ENCODE measurements at regions not wholly inside any gene's neighbourhood (a gene's known extent, or its start where the extent isn't known, plus 50 kb on each side); places are given as distances from the start of the nearest gene placed in this dataset.

DNA sequence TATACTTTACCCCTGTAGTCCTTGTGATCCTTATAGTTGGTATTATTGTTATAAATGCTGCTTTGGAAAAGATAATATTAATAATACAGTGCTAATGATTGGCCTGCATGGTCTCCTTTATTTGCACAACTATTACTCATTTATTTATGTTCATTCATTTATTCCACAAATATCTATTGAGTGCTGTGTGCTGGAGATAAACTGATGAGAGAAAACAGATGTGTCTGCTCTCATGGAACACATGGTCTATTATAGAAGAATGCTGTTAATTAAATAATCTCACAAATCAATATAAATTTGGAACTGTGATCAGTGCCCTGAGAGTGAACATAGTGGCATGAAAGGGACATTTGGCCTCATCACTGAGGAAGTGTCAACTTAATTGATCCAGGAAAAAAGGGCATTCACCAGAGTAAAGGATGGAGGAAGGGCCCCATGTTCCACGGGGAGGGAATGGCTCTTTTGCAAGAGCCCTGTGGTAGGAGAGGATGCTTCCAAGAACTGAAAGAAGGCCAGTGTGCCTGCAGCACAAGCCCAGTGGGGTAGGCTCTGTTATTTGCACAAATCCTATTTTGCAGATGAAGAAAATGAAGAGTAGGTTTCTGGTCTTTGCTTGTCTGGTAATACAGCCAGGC, 91.5 kb upstream of the STK39 start:
- DNase-seq: no peak

DNA sequence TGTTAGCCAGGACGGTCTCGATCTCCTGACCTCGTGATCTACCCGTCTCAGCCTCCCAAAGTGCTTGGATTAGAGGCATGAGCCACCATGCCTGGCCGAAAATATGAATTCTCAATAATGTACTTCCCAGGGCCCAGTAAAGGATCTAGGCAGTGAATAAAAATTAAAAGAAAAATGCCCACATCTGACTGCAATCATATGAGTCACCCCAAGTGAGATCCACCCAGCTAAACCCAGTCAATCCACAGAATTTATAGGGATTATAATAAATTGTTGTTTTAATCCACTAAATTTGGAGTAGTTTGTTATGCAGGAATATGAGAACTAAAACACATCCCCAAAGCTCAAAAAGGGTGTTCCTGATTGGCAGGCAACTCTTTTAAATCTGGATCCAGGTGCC, 93.5 kb upstream of the STK39 start:
- DNase-seq: no peak

DNA sequence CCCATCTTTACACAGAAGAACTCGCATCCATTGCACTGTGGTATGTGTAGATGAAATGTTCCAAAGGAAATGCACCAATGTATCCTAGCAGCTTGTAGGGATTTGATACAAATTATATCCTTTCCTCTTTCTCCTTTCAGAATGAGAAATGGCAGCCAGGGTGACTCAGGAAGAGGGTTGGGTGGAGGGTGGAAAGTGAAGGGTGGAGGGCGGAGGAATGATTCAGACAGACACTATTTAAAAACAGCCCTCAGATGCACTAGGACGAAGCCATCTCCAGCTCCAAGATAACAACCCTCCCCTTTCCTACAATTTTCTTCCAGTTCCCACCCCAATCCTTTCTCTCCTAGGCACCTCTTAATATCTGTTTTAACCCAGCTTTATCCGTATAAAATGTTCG, 96.2 kb upstream of the STK39 start:
- DNase-seq: no peak

GRCh38 chr2:168344706-168345105, 97.3 kb upstream of the STK39 start:
- no peak for DNase-seq

DNA sequence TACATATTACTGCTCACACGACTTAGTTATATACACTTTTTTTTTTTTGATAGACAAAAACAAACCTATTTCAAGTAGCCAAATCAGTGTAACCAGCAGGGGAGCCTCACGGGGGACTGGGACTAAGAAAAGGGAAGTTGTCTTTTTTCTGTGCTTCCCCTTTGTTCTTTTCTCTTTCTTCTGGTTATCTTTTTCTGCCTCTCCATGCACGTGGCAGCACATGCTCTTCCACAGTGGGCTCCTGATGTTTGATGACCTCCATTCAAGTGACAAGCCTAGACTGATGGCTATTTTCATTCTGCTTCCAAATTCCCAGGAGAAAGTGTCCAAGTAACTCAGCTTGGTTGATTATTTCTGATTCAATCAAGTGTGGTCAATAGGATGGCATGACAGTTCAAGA, 98.2 kb upstream of the STK39 start:
- no peak for DNase-seq

GRCh38 chr2:168346725-168347477, 99.5 kb upstream of the STK39 start:
- DNase-seq: peak; percentile 78

DNA sequence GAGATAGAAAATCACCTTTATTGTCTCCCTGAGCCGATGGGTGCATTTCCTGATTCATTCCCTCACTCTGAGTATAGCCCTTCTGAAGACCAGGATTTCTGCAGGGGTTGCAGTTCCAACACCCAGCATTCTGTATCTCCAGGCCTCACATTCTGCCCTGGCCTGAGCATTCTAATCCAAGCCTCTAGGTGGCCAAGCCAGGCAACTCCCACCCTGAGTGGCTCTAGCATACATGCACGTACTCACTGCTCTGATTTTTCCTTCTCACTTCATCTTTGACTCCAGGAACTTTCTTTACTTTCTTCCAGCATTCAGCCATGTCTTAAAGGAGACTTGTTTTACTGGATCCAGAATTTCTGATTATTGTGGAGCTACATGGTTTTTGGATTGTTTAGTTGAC, 100.7 kb upstream of the STK39 start:
- DNase-seq: no peak

DNA sequence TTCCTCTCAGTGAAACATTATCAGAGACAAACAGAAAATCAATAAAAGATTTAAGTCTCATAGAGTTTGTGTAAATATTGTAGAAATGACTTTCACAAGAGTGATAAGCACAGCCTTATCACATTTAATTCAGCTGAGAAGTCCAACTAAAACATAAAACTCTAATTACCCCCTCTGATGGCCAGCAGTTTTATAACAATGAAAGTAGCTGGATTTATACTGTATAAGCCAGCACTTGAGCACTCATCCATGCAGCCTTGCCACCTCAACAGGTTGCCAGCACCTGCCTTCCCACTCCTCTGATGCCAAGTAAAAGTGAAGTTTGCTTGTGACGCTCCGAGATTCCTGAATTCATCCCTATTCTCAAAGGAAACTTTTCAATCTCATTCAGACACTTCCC, 103.0 kb upstream of the STK39 start:
- no peak for DNase-seq

GRCh38 chr2:168353251-168353650, 102.8 kb upstream of the CERS6 start:
- DNase-seq: no peak

- no peak for DNase-seq
These were observed 101.6 kb upstream of the CERS6 start for GRCh38 chr2:168354499-168354898.

- DNase-seq: no peak
These were observed 101.0 kb upstream of the CERS6 start for GRCh38 chr2:168355121-168355520.

GRCh38 chr2:168355779-168356476, 100.1 kb upstream of the CERS6 start:
- no peak for DNase-seq

DNA sequence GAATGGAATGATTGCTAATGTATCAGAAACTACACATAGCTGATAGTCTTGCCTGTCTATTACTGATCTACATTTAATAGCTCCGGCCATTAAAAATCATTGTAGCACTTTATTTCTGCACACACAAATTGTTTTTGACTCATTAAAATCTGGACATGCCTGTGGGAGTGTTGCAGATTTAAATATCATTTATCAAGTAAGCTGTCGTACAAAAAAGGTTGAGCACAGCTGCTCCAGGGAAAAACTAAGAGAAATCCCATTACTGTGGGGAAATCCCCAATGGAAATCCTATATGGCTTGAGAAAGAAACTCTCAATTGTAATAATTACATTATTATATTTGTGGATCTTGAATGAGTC, 99.6 kb upstream of the CERS6 start:
- no peak for DNase-seq

DNA sequence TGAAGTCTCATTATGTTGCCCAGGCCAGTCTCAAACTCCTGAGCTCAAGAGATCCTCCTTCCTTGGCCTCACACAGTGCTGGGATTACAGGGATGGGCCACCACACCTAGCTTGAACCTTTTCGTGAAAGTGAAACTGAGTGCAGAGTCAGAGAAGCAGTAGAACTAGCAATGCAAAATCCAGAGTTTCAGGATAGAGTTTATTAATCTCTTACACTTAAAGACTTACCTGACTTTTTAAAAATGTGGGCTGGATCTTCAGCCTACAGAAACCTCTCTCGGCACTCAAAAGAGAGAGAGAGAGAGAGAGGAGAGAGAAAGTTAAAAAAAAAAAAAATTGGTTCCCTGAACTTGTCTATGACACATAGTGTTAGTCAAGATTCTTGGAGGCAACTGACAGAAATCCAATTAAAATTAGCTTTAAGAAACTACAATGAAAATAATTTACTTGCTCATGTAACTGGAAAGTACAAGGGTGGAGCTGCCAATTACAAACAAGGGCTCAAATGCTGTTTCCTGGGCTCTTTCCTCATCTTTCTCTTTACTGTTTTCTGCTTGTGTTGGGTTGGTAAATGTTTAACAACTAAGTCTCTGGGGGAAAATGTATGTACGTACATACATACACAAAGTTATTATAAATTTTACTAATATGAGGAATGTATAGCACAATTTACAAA, 98.1 kb upstream of the CERS6 start:
- no peak for DNase-seq

DNA sequence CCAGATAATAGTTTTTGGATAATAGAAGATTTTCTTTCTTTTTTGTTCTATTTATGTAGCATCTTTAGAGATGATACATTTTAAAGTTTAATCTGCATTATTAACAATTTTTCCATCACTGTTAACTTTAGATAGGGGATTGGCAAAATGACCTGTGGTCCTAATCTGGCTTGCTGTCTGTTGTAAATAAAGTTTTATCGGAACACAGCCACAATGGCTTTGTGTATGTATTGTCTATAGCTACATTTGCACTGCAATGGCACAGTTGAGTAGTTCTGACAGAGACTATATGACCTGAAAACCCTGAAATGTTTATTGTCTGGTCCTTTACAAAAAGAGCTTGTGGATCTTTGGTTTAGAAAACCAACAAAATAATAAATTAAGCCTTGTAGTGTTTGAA, 97.0 kb upstream of the CERS6 start:
- no peak for DNase-seq

DNA sequence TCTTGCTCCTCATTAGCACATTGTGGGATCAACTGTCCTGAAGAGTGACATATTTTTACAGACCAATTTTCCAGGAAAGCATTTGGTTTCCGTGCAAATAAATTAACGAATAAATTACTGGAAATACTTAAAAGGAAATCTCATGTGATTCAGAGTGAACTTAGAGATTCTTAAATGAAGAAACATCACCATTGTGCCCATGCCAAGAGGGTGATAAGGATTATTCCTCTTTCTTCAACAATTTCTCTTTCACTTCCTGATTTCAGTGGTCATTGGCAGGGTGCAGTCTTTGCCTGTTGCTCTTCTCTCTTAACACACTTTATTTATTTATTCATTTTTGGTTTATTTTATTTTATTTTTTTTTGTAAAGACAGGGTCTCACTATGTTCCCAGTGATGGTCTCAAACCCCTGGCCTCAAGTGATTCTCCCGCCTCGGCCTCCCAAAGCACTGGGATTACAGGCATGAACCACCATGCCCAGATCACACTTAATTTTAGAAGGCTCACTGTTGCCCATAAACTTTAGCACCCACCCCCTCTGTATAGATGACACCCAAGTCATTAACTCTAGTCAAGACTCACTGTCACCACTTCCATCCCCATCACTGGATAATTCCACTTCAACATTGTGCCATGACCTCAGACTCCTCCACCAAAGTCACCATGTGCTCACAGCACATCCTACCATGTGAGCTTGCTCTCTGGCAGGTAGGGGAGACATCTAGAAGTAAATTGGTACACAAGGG, 92.6 kb upstream of the CERS6 start:
- DNase-seq: no peak

GRCh38 chr2:168365094-168365621, 90.9 kb upstream of the CERS6 start:
- DNase-seq: no peak

- DNase-seq: no peak
These were observed 87.0 kb upstream of the CERS6 start for GRCh38 chr2:168369031-168369430.

DNA sequence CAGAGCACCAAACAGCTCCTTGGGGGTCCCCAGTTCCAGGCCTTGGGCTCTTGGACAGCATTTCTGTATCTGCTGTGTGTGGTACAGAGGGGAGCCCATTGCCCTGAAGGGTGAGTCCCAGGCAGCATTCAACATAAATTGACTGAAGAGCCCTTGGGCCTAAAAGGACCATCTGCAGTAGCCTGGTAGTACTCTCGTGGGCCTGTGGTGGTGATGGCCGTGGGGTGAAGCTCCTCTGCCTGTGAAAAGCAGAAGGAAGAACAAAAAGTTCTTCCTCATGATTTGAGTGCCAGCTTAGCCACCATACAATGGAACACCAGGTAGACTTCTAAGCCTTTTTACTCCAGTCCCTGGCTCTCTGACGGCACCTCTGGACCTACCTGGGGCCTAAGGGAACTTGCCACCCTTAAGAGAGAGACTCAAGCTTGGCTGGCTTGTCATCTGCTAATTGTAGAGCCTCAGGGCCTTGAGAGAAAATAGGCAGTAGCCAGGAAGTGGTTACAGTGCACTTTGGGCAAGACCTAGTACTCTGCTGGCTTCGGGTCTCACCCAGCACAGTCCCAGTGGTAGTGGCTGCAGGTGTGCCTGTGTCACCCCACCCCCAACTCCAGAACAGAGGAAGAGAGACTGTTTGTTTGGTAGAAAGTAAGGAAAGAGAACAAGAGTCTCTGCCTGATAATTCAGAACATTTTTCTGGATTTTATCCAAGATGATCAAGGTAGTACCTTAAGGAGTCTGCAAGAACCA, 84.6 kb upstream of the CERS6 start:
- DNase-seq: no peak

DNA sequence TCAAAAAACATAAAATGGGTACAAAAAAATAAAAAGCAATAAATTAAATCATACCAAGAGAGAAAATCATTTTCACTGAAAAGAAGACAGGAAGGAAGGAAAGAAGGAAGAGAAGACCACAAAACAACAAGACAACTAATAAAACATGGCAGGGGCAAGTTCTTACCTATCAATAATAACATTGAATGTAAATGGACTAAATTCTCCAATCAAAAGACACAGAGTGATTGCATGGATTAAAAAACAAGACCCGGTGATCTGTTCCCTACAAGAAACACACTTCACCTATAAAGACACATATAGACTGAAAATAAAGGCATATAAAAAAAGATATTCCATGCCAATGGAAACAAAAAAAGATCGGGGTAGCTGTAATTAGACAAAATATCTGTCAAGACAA, 82.6 kb upstream of the CERS6 start:
- no peak for DNase-seq

DNA sequence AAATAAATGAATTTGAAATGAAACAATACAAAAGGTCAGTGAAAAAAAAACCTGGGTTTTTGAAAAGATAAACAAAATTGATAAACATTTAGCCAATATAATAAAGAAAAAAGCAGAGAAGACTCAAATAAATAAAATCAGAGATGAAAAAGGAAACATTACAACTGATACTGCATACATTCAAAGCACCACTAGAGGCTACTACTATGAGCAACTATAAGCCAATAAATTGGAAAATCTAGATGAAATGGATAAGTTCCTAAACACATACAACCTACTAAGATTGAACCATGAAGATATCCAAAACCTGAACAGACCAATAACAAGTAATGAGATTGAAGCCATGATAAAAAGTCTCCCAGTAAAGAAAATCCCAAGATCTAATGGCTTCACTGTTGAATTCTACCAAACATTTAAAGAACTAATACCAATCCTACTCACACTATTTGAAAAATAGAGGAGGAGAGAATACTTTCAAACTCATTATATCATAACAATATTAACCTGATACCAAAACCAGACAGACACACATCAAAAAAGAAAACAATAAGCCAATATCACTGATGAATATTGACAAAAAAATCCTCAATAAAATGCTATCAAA, 80.8 kb upstream of the CERS6 start:
- DNase-seq: no peak
